ENCODE measurements at regions not wholly inside any gene's neighbourhood (a gene's known extent, or its start where the extent isn't known, plus 50 kb on each side); places are given as distances from the start of the nearest gene placed in this dataset.

- TF ChIP-seq CTCF (IDR thresholded peaks at IDR 0.05) (no peak), POLR2A (IDR thresholded peaks at IDR 0.05) (no peak)
These were observed 533.1 kb upstream of the LRFN5 start for GRCh38 chr14:41073544-41073943.
